T47D (cell line): ENCODE measurements at regions not wholly inside any gene's neighbourhood (a gene's known extent, or its start where the extent isn't known, plus 50 kb on each side); places are given as distances from the start of the nearest gene placed in this dataset.
A peak's percentile ranks its signal among the peaks of the same experiment; 100 is the strongest.

ENCODE experiments used
- DNase-seq, 2 experiments: peaks; one replicate each; pipeline versions ENCODE4 v3.0.0 to v3.0.0-alpha.2; 2011 to 2012; ENCODE audit warnings: low read depth in 1 of 2, low spot score in 1 of 2
- JUND ChIP-seq: IDR thresholded peaks from 2 replicates; pipeline ENCODE4 v1.6.1; 2012; ENCODE audit warnings: low read depth
- in situ Hi-C: cut with HindIII; loops from 2 replicates; pipeline ENCODE4 v1.10.0; 2016; ENCODE audit warnings: low sequenced_read_pairs, low pct_unique_long_range_greater_than_20kb

DNA sequence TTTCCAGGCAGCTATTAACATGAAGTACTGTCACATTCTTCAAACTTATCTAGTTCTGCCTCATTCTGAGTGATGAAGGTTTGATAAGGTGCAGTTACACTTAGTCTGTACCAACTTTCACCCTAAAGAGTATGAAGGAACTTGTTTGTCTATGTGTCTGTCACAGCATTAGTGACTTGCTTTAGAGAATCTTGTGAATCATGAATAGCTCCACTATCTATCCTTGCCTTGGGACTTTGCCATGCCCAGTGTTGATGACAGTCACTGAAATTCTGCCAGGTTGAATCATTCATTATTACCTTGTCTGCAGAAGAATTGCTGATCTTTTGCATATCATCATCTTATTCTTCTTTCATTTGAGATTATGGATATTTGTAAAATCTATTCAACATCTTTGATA lies 50.9 kb upstream of the A1CF start:
- in situ Hi-C loops: no loop called here
- no peak for TF ChIP-seq JUND
- no peak for DNase-seq

DNA sequence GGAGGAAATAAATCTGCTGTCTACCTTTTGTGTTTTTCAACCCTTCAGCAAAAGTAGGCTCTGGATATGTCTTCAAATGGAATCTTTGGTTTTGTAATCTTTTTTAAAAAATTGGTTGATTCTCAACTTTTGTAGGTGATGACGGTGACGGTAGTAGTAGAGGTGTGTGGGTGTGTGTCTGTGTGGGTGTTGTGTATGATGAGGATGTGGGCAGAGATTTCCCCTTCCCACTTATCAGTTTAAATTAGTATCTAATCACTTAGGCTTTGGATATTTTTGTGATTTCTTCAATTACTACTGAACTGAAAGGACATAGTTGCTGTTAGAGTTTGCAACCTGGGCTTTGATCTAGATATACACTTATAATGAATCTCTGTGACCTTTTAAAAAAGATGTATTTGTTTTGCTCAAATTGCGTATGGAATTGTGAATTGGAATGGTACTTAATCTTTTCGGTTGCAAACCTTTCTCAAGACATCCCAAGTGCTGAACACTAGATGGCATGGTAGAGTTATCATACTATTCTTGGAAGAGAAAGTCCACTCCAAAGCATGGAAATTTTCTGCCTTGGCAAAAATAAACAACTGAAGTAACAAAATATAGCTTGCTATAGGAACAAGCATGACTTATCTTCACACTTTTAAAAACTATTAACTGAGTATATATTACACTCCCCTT lies 51.9 kb upstream of the A1CF start:
- no peak for TF ChIP-seq JUND
- peak; percentile 41 to 66 for DNase-seq
- in situ Hi-C loops: no loop called here

DNA sequence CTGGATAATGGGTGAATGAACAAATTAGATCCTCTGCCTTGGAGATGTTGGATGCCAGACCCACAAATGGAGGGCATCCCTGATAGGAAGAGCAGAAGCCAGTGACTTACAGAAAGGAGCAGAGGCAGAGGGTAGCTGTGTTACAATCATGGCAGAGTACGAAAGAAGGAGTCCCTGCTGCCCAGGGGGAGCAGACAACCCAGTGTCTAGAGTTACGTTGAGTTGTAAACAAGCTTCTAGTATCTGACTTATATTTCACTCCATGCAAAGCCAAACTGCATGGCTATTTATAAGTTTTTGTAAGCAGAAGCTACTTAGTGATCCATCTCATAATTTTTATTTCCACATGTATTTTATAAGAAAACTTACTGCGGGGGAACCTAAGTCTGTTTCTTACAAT lies 56.2 kb upstream of the A1CF start:
- in situ Hi-C loops: no loop called here
- DNase-seq: no peak
- no peak for TF ChIP-seq JUND

DNA sequence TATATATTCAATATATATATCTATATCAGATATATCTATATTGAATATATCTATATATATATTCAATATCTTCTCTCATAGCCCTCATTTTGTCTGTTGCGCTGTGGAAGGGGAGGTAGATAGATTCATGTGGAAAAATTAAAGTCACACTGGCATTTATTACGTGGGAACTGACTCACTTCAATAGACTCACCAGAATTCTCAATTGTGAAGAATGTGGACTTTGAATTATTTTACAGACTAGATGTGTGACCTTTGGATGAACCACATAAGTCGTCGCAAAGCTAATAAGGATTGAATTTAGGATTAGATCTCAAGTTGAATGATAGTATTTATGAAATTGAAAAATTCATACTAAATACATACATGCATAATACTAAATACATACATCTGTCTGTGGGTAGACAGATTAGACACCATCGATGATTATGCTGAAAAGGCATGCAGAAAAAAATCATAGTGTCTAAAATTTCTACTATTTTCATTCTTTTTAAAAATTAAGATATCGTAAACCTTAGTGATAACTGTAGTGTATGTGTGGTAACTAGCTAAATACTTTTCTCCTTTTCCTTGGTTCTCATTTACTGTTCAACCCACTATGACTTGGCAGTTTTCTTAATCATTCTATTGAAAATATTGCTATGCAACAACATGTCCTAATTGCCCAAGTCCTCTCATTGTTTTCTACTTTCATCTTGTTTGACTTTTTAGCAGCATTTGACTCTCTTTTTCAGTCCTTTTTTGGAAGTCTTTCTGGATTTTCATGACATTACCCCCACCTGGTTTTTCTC lies 61.8 kb upstream of the A1CF start:
- in situ Hi-C loops: no loop called here
- no peak for DNase-seq
- TF ChIP-seq JUND: no peak

DNA sequence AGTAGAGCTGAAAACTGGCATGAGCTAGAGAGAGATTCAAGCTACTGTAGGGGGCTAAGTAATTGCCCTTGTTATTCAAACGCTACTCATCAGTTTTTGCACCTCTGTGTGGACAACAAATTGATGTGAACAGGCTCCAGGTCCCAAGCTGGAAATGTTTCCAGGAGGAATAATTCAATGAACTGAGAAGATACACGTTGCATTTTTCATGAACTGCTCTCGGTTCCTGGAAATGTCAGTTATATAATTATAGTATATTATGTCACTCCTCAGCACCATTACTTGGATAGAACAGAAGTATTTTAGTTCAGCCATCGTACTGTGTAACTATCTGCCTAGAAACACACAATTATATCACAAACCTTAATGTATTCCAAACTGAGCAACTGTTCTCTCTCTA lies 65.9 kb upstream of the A1CF start:
- in situ Hi-C loops: no loop called here
- TF ChIP-seq JUND: no peak
- no peak for DNase-seq

DNA sequence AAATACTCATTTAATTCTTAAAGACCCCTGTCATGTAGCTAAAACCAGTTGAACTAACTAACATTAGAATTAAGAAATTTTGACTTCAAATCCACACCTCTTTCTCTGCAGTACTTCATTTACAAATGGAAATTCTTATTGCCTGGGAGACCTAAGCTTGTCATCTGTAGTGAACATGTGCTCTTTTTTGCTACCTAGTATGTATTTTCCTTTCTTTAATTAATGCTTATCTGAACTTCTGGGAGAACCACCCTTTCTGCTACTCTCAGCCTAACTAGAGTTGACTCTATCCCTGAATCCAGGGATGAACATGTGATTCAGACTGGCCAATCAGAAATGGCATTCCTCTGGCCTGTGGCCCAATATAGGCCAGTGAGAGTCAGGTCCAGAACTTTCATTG lies 75.9 kb upstream of the A1CF start:
- in situ Hi-C loops: no loop called here
- DNase-seq: no peak

DNA sequence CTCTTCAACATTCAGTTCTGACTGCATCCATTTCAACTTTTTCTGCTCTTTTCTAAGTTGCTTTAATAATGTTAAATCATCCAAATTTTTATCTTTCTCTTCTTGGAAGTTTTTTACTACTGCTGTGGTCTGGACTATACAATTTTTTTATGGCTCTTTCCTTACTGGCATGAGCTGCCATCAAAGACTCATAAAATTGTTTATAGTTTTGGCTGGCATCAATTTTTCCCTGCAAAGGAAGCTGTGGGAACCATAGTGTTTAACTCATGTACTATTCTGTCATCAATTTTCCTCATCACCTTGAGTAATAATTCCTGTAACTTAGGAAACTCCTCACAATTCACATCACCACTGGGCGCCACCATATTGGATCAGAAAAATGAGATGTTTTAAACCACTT lies 77.6 kb upstream of the A1CF start:
- in situ Hi-C loops: no loop called here
- DNase-seq: no peak
- no peak for TF ChIP-seq JUND

More for the DNA sequence above, 75.9 kb upstream of the A1CF start:
- no peak for TF ChIP-seq JUND

DNA sequence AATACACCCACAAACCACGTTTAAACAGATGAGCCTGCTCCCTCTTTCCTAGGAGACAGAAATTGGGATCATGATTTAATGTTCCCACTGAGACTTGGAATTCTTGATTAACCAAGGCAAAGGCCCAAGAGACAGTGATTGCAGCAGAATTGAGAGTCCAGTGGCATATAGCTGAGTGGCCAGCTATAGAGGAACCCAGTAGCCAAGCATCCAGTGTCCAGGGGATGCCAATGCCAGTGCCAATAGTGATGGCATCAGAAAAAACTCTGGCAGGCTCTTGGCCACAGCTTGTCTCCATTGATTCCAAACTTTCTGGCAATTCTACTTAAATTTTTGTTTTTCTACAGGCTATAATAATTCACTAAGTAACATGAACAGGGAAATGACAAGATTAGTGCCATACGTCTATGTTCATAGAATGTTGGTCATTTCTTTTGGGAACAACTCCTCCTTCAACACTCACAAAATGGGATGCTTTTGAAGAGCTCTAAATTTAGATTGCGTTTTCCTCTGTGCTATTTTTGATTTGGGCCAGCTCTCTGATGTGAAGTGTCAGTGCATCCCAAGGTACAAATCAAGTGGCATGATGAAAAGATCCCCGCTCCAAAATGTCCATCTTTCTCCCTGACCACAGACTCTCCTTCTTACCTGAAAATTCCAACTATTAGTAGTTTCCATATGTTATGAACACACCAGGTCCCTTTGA lies 83.1 kb upstream of the A1CF start:
- no peak for DNase-seq
- no peak for TF ChIP-seq JUND

DNA sequence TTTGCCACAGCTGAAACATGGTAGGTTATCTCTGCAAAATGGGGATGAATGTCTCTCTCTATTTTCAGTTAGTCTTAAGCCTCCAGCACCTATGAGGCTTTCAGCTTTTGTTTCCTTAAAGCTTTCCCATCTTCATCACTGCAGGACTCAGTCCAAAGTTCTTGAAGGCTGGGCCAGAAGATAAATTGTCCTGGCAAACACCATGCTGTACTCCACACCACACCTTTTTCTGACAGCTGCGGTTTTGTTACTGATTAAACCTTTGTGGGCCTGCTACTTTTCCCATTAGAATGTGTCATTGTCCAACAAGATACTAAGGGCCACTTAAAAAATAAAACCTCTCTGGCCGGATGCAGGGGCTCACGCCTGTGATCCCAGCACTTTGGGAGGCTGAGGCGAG lies 87.2 kb upstream of the A1CF start:
- in situ Hi-C loops: no loop called here

More for the DNA sequence above, 83.1 kb upstream of the A1CF start:
- in situ Hi-C loops: no loop called here

DNA sequence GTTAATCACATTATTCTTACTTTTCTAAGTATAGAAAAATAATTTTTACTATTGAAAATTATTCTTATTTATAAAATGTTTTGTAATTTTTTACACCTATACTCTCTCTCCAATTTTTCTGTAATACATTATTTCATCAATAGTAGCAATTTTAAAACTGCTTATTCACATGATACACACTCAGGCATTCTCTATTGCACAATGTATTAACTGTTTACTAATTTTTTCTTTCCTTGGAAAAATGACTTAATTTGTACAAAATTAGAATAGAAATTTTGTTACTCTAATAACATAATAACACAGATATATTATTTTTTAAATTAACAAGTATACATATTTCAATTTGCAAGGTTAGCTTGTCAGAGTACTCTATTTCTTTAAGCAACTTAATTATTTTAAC lies 92.9 kb upstream of the PRKG1 start:
- TF ChIP-seq JUND: no peak
- no peak for DNase-seq
- in situ Hi-C loops: no loop called here

More for the DNA sequence above, 87.2 kb upstream of the A1CF start:
- DNase-seq: no peak
- TF ChIP-seq JUND: no peak

DNA sequence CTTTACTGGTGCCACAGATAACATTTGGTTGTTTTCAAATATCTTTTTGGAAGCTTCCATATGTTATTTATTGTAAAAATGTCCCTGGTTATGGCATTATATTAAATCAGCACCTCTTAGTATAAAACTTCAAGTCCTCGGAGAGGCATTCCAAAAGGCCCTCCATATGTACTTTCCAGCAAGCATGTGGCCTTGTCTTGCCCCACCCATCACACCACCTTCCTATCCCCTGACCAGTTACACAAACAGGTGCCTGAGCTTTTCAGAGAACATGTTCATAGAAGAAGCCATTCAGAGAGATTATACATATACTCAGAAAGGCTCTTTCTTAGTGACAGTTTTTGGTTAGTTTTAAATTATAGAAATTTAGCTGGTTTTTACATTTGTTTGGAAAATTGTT lies 92.4 kb upstream of the PRKG1 start:
- no peak for TF ChIP-seq JUND
- in situ Hi-C loops: no loop called here
- DNase-seq: no peak

DNA sequence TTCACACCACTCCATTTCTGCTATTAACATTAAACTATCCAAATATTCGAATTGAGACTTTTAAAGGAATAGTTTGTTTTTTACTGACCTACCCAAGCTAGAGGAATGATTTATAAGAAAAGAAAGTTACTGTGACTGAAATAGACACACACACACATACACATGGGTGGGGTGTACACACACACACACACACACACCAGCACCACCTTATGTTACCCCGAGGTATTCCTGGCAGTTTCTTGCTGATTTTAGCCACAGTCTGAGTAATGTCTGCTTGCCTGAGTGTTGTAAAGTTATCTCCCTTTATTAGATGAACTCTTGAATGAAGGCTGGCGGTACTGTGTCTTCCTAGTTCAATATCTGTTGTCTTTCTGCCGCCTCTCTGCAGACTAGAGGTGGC lies 91.3 kb upstream of the PRKG1 start:
- no peak for TF ChIP-seq JUND
- in situ Hi-C loops: no loop called here
- no peak for DNase-seq

DNA sequence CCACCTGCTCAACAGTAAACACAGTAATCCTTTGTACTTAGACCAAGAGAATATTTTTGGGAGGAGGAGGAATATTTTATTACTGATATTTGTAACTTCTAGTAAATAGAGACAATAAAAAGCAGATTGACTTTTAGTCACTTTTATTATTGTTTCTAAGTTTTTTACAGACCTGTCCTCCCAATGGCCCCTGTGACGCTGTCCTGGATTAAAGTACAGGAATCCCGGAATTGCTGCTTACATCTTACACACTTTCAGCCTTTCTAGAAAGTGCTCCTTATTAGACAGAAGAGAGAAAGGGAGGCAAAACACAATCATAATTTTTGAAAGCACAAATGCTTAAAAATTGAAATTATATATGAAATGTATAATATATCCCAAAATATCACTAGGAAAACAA lies 86.4 kb upstream of the PRKG1 start:
- in situ Hi-C loops: no loop called here
- TF ChIP-seq JUND: no peak

DNA sequence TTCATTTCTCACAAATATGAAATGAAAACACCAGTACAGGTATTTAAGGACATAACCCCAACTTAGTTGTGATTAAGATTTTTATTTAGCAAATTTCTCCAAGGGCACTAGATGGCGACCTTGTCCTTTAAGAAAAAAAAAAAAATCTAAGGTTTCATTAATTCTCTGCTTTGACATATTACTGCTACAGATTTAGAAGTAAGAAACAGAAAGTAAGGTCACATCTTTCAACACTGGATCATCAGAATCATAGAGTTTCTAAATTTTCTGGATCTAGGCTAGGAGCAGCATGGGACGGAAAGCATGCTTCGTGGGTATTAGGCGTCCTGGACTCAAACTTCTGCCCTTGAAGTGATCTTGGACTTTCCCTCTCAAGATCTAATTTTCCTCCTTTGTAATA lies 85.5 kb upstream of the PRKG1 start:
- peak; percentile 33 to 58 for DNase-seq
- no peak for TF ChIP-seq JUND
- in situ Hi-C loops: no loop called here

More for the DNA sequence above, 86.4 kb upstream of the PRKG1 start:
- no peak for DNase-seq
